WTC11 (cell line): ENCODE measurements at regions not wholly inside any gene's neighbourhood (a gene's known extent, or its start where the extent isn't known, plus 50 kb on each side); places are given as distances from the start of the nearest gene placed in this dataset.

ENCODE experiments used
- ATAC-seq: fragments of 200-7000 bp; cut with Tn5 transposase; 2 replicates; pipeline ENCODE4 v1.10.0; 2021; ENCODE audit warnings: mild to moderate bottlenecking, moderate library complexity
- CTCF ChIA-PET: fragments of 300-600 bp; sonication (Branson Sonifier 250); formaldehyde crosslinking; loops from one replicate; lab custom pipeline; 2021; ENCODE audit warnings: antibody characterized with exemption; lab: Charles Lee
- POLR2A ChIA-PET: fragments of 350-600 bp; sonication (Branson Sonifier 250); formaldehyde crosslinking; loops from one replicate; lab custom pipeline; 2021; ENCODE audit warnings: antibody characterized with exemption; lab: Charles Lee
- DNase-seq: peaks from one replicate; pipeline ENCODE4 v3.0.0; 2021; ENCODE audit warnings: low spot score
- H3K27ac Mint-ChIP-seq: 2 replicates; pipeline ENCODE4 v1.8.0; 2021; ENCODE audit warnings: mixed read lengths
- H3K27me3 Mint-ChIP-seq: 2 replicates; pipeline ENCODE4 v1.8.0; 2021; ENCODE audit warnings: low read depth, mild to moderate bottlenecking, moderate library complexity, mixed read lengths
- H3K36me3 Mint-ChIP-seq: 2 replicates; pipeline ENCODE4 v1.8.0; 2021; ENCODE audit warnings: mixed read lengths
- H3K4me1 Mint-ChIP-seq: 2 replicates; pipeline ENCODE4 v1.8.0; 2022; ENCODE audit warnings: mixed read lengths
- H3K4me3 Mint-ChIP-seq: 2 replicates; pipeline ENCODE4 v1.8.0; 2021; ENCODE audit warnings: mild to moderate bottlenecking, moderate library complexity, mixed read lengths
- H3K9me3 Mint-ChIP-seq: 2 replicates; pipeline ENCODE4 v1.8.0; 2021; ENCODE audit warnings: mixed read lengths
- ATF1 ChIP-seq: sonication (generic); formaldehyde crosslinking; IDR thresholded peaks from 2 replicates; pipeline ENCODE4 v1.8.1; 2023; ENCODE audit warnings: mild to moderate bottlenecking, moderate library complexity, missing genetic modification reagents
- ATF3 ChIP-seq: sonication (generic); formaldehyde crosslinking; conservative IDR thresholded peaks from 2 replicates; pipeline ENCODE4 v1.8.1; 2022; ENCODE audit warnings: mild to moderate bottlenecking, missing genetic modification reagents
- CREB1 ChIP-seq: sonication (generic); formaldehyde crosslinking; IDR thresholded peaks from 2 replicates; pipeline ENCODE4 v1.8.0; 2023; ENCODE audit warnings: mild to moderate bottlenecking, missing genetic modification reagents
- CTCF ChIP-seq: fragments of 200-600 bp; IDR thresholded peaks from 2 replicates; pipeline ENCODE4 v1.8.0; 2022; ENCODE audit warnings: antibody characterized with exemption
- E2F5 ChIP-seq: sonication (generic); formaldehyde crosslinking; IDR thresholded peaks from 2 replicates; pipeline ENCODE4 v1.8.1; 2022; ENCODE audit warnings: mild to moderate bottlenecking, moderate library complexity, missing genetic modification reagents
- ELF4 ChIP-seq: sonication (generic); formaldehyde crosslinking; IDR thresholded peaks from 2 replicates; pipeline ENCODE4 v1.8.1; 2022; ENCODE audit warnings: low read depth, mild to moderate bottlenecking, moderate library complexity, missing genetic modification reagents
- FOXJ3 ChIP-seq: sonication (generic); formaldehyde crosslinking; IDR thresholded peaks from 2 replicates; pipeline ENCODE4 v1.9.0; 2021; ENCODE audit warnings: missing genetic modification reagents, mild to moderate bottlenecking, borderline replicate concordance
- MYBL2 ChIP-seq: sonication (generic); formaldehyde crosslinking; IDR thresholded peaks from 2 replicates; pipeline ENCODE4 v1.8.1; 2023; ENCODE audit warnings: mild to moderate bottlenecking, moderate library complexity, missing genetic modification reagents
- NFATC4 ChIP-seq: fragments of 250-450 bp; sonication (Bioruptor Pico); IDR thresholded peaks from 2 replicates; pipeline ENCODE4 v1.9.0; 2021; ENCODE audit warnings: mild to moderate bottlenecking
- NR2C2 ChIP-seq: sonication (generic); formaldehyde crosslinking; IDR thresholded peaks from 2 replicates; pipeline ENCODE4 v1.8.0; 2022; ENCODE audit warnings: mild to moderate bottlenecking, missing genetic modification reagents
- PREB ChIP-seq: sonication (generic); formaldehyde crosslinking; IDR thresholded peaks from 2 replicates; pipeline ENCODE4 v1.8.1; 2022; ENCODE audit warnings: mild to moderate bottlenecking, missing genetic modification reagents, moderate library complexity, borderline replicate concordance
- TEAD4 ChIP-seq: sonication (generic); formaldehyde crosslinking; IDR thresholded peaks from 2 replicates; pipeline ENCODE4 v1.8.0; 2022; ENCODE audit warnings: mild to moderate bottlenecking, missing genetic modification reagents
- TP53 ChIP-seq: sonication (generic); formaldehyde crosslinking; IDR thresholded peaks from 2 replicates; pipeline ENCODE4 v1.8.1; 2023; ENCODE audit warnings: mild to moderate bottlenecking, missing genetic modification reagents
- ZBTB21 ChIP-seq: sonication (generic); formaldehyde crosslinking; IDR thresholded peaks from 2 replicates; pipeline ENCODE4 v1.8.1; 2023; ENCODE audit warnings: mild to moderate bottlenecking, missing genetic modification reagents, borderline replicate concordance
- ZMAT4 ChIP-seq: fragments of 250-450 bp; sonication (Bioruptor Pico); IDR thresholded peaks from 2 replicates; pipeline ENCODE4 v1.9.0; 2021; ENCODE audit warnings: mild to moderate bottlenecking
- ZNF219 ChIP-seq: sonication (generic); formaldehyde crosslinking; IDR thresholded peaks from 2 replicates; pipeline ENCODE4 v1.8.0; 2023; ENCODE audit warnings: missing genetic modification reagents, mild to moderate bottlenecking, borderline replicate concordance
- ZNF281 ChIP-seq: sonication (generic); formaldehyde crosslinking; IDR thresholded peaks from 2 replicates; pipeline ENCODE4 v1.8.0; 2023; ENCODE audit warnings: mild to moderate bottlenecking, missing genetic modification reagents

GRCh38 chr10:43763846-43764245, 115.2 kb upstream of the ZNF32 start (continued):
- TF ChIP-seq ZNF281 (CRISPR knock-in tag), result no peak
- no peak for TF ChIP-seq ZMAT4
- no peak for TF ChIP-seq ZNF219 (CRISPR knock-in tag)

GRCh38 chr10:43760514-43760913, 111.8 kb upstream of the ZNF32 start:
- peaks cover 14% of the 10 kb centered on the region for H3K27me3 Mint-ChIP-seq
- no peak for TF ChIP-seq NR2C2
- no peak for TF ChIP-seq TEAD4 (CRISPR knock-in tag)
- no peak for TF ChIP-seq PREB (CRISPR knock-in tag)
- no peak for TF ChIP-seq ELF4
- no peak for TF ChIP-seq CTCF
- TF ChIP-seq ATF1, result no peak
- TF ChIP-seq MYBL2 (CRISPR knock-in tag), result no peak
- TF ChIP-seq E2F5, result no peak
- TF ChIP-seq CREB1, result no peak
- TF ChIP-seq TP53, result no peak
- TF ChIP-seq, all 79 proteins: peak for 0
- ChIA-PET CTCF (interaction anchor here (1.7 kb wide), 1 partner anchor 71 kb away, joined by 3 read pairs; no protein-coding TSS in a partner anchor), POLR2A (no interaction called here)
- Mint-ChIP-seq H3K4me1 (peaks cover 9% of the 10 kb centered on the region), H3K4me3 (no peak overlapping the region), H3K36me3 (no peaks in the 10 kb centered on the region), H3K9me3 (peaks cover 11% of the 10 kb centered on the region), H3K27ac (no peak overlapping the region)
- DNase-seq (no peak), ATAC-seq (no peak)

GRCh38 chr10:43759216-43759615, 110.5 kb upstream of the ZNF32 start:
- ATAC-seq, result no peak

More at GRCh38 chr10:43759216-43759615, 110.5 kb upstream of the ZNF32 start:
- Mint-ChIP-seq H3K27ac (no peak overlapping the region), H3K36me3 (no peaks in the 10 kb centered on the region), H3K27me3 (peaks cover 27% of the 10 kb centered on the region), H3K4me3 (no peak overlapping the region), H3K4me1 (peaks cover 22% of the 10 kb centered on the region), H3K9me3 (peaks cover 11% of the 10 kb centered on the region)
- DNase-seq, result no peak
- ChIA-PET CTCF (no interaction called here), POLR2A (no interaction called here)
- TF ChIP-seq ZBTB21 (CRISPR knock-in tag) (no peak), FOXJ3 (no peak), ATF3 (CRISPR knock-in tag) (no peak), NFATC4 (CRISPR knock-in tag) (no peak)
